ENCODE measurements at regions not wholly inside any gene's neighbourhood (a gene's known extent, or its start where the extent isn't known, plus 50 kb on each side); places are given as distances from the start of the nearest gene placed in this dataset.

DNA sequence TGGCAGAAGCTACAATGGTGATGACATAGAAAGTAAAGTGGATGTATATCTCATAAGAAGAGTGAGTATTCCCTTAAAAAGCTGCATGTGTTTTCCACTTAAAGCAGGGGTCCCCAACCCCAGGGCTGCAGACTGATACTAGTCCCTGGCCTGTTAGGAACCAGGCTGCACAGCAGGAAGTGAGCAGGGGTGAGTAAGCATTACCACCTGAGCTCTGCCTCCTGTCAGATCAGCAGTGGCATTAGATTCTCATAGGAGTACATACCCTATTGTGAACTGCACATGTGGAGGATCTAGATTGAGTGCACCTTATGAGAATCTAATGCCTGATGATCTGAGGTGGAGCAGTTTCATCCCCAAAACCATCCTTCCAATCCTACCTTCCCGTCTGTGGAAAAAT, 126.1 kb upstream of the CMC1 start:
- no peaks in the 10 kb centered on the region for H3K4me1 ChIP-seq (ENCODE audit: control insufficient read depth in 1 of 2, insufficient read depth in 2 of 2, low read length in 2 of 2)
- no peaks in the 10 kb centered on the region for H3K79me2 ChIP-seq (ENCODE audit: insufficient read depth, low read length)
- no peaks in the 10 kb centered on the region for H4K20me1 ChIP-seq (ENCODE audit: insufficient read depth)
- no peak overlapping the region for H3K9ac ChIP-seq (ENCODE audit: low read length)
- TF ChIP-seq ELF1 (IDR thresholded peaks at IDR 0.05; ENCODE audit: borderline replicate concordance, low read depth): no peak
- TF ChIP-seq YY1 (IDR thresholded peaks at IDR 0.05; ENCODE audit: extremely low read depth, insufficient replicate concordance, low read depth, low read length): no peak
- TF ChIP-seq EZH2 (IDR thresholded peaks at IDR 0.05): no peak
- TF ChIP-seq FOSL1 (IDR thresholded peaks at IDR 0.05; ENCODE audit: low read depth): no peak
- TF ChIP-seq, protein P1, sequence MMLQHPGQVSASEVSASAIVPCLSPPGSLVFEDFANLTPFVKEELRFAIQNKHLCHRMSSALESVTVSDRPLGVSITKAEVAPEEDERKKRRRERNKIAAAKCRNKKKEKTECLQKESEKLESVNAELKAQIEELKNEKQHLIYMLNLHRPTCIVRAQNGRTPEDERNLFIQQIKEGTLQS (IDR thresholded peaks at IDR 0.05): no peak
- TF ChIP-seq, protein P2, sequence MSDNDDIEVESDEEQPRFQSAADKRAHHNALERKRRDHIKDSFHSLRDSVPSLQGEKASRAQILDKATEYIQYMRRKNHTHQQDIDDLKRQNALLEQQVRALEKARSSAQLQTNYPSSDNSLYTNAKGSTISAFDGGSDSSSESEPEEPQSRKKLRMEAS (IDR thresholded peaks at IDR 0.05): no peak
- H3K4me2 ChIP-seq (ENCODE audit: low read length): no peak overlapping the region
- DNase-seq (ENCODE audit: low read depth, low spot score) (no peak), ATAC-seq (no peak)
- H3K9me2 ChIP-seq (ENCODE audit: insufficient read depth): no peaks in the 10 kb centered on the region
- POLR2A ChIA-PET: no interaction called here
- no peak overlapping the region for H2AFZ ChIP-seq (ENCODE audit: low read depth, low read length, poor library complexity, severe bottlenecking)
- intact Hi-C loops (cut with micrococcal nuclease): no loop called here
- H3K9me3 ChIP-seq (ENCODE audit: control insufficient read depth in 1 of 2, insufficient read depth in 1 of 2, low read depth in 1 of 2, low read length in 2 of 2): no peaks in the 10 kb centered on the region
- CTCF ChIA-PET: no interaction called here
- H3K36me3 ChIP-seq (ENCODE audit: control insufficient read depth in 1 of 2, insufficient read depth in 2 of 2, low read length in 2 of 2): no peaks in the 10 kb centered on the region
- BruUV-seq (replicated peaks): no TSS peak
- no peak overlapping the region for H3K27ac ChIP-seq (ENCODE audit: low read depth, low read length)
- H3K4me3 ChIP-seq (replicated peaks in 1 of 2; ENCODE audit: low read depth in 1 of 2, low read length in 2 of 2): no peak overlapping the region
- H3K27me3 ChIP-seq (ENCODE audit: insufficient read depth, low read length): no peaks in the 10 kb centered on the region
- RAD21 ChIA-PET (ENCODE audit: low non-redundant PET in 1 of 2, low total read pairs in 2 of 2, uncharacterized antibody in 2 of 2, unreplicated experiment in 2 of 2): no interaction called here

DNA sequence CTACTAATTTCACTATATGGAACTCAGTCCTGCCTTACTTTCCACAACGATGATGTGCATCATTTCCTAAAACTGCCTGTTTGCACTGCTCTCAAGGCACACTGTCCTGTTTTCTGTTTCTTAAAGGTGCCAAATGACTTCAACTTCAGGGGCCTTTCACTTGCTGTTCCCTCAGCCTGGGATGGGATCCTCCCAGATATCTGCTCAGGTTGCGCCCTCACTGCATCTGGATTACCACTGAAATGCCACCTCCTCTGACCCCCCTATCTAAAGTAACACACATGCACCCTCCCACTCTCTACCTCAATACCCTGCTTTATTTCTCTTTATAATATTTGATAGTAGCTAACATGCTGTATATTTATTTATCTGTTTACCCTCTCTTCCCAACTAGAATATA, 123.8 kb upstream of the CMC1 start:
- H3K27ac ChIP-seq (ENCODE audit: low read depth, low read length): no peak overlapping the region
- no peak overlapping the region for H3K4me3 ChIP-seq (replicated peaks in 1 of 2; ENCODE audit: low read depth in 1 of 2, low read length in 2 of 2)
- ATAC-seq: no peak
- no TSS peak for BruUV-seq (replicated peaks)
- no peaks in the 10 kb centered on the region for H3K79me2 ChIP-seq (ENCODE audit: insufficient read depth, low read length)
- H3K9me2 ChIP-seq (ENCODE audit: insufficient read depth): no peaks in the 10 kb centered on the region
- ChIA-PET RAD21 (ENCODE audit: low non-redundant PET in 1 of 2, low total read pairs in 2 of 2, uncharacterized antibody in 2 of 2, unreplicated experiment in 2 of 2) (no interaction called here), CTCF (no interaction called here), POLR2A (no interaction called here)
- H3K9ac ChIP-seq (ENCODE audit: low read length): no peak overlapping the region
- no peaks in the 10 kb centered on the region for H3K9me3 ChIP-seq (ENCODE audit: control insufficient read depth in 1 of 2, insufficient read depth in 1 of 2, low read depth in 1 of 2, low read length in 2 of 2)
- no peaks in the 10 kb centered on the region for H3K36me3 ChIP-seq (ENCODE audit: control insufficient read depth in 1 of 2, insufficient read depth in 2 of 2, low read length in 2 of 2)
- H3K27me3 ChIP-seq (ENCODE audit: insufficient read depth, low read length): no peaks in the 10 kb centered on the region
- no peaks in the 10 kb centered on the region for H3K4me1 ChIP-seq (ENCODE audit: control insufficient read depth in 1 of 2, insufficient read depth in 2 of 2, low read length in 2 of 2)
- H4K20me1 ChIP-seq (ENCODE audit: insufficient read depth): no peaks in the 10 kb centered on the region
- H3K4me2 ChIP-seq (ENCODE audit: low read length): no peak overlapping the region
- intact Hi-C loops (cut with micrococcal nuclease): no loop called here
- TF ChIP-seq ZFX (IDR thresholded peaks at IDR 0.05) (no peak), POLR2A (IDR thresholded peaks at IDR 0.05; ENCODE audit: borderline replicate concordance, extremely low read depth, insufficient read depth, insufficient read length) (no peak), SRF (IDR thresholded peaks at IDR 0.05; ENCODE audit: low read depth) (no peak), POLR2AphosphoS5 (IDR thresholded peaks at IDR 0.05; ENCODE audit: low read depth, low read length) (no peak), CEBPB (IDR thresholded peaks at IDR 0.05; ENCODE audit: low read depth) (no peak), SIN3A (IDR thresholded peaks at IDR 0.05; ENCODE audit: low read depth) (no peak), JUND (IDR thresholded peaks at IDR 0.05) (no peak), CBX3 (IDR thresholded peaks at IDR 0.05; ENCODE audit: low read depth) (no peak), EZH2 (IDR thresholded peaks at IDR 0.05) (no peak), TCF7L2 (IDR thresholded peaks at IDR 0.05; ENCODE audit: borderline replicate concordance, extremely low read depth, insufficient read depth, insufficient read length) (no peak), EGR1 (IDR thresholded peaks at IDR 0.05; ENCODE audit: low read depth) (no peak), ZNF274 (IDR thresholded peaks at IDR 0.05; ENCODE audit: low read depth, low read length) (no peak)
- TF ChIP-seq, protein P3, sequence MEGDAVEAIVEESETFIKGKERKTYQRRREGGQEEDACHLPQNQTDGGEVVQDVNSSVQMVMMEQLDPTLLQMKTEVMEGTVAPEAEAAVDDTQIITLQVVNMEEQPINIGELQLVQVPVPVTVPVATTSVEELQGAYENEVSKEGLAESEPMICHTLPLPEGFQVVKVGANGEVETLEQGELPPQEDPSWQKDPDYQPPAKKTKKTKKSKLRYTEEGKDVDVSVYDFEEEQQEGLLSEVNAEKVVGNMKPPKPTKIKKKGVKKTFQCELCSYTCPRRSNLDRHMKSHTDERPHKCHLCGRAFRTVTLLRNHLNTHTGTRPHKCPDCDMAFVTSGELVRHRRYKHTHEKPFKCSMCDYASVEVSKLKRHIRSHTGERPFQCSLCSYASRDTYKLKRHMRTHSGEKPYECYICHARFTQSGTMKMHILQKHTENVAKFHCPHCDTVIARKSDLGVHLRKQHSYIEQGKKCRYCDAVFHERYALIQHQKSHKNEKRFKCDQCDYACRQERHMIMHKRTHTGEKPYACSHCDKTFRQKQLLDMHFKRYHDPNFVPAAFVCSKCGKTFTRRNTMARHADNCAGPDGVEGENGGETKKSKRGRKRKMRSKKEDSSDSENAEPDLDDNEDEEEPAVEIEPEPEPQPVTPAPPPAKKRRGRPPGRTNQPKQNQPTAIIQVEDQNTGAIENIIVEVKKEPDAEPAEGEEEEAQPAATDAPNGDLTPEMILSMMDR (IDR thresholded peaks at IDR 0.05 in 2 of 3, conservative IDR thresholded peaks at IDR 0.05 in 1 of 3; ENCODE audit: borderline replicate concordance in 1 of 3, insufficient read depth in 1 of 3, low read depth in 2 of 3, low read length in 2 of 3): no peak
- TF ChIP-seq, protein P4, sequence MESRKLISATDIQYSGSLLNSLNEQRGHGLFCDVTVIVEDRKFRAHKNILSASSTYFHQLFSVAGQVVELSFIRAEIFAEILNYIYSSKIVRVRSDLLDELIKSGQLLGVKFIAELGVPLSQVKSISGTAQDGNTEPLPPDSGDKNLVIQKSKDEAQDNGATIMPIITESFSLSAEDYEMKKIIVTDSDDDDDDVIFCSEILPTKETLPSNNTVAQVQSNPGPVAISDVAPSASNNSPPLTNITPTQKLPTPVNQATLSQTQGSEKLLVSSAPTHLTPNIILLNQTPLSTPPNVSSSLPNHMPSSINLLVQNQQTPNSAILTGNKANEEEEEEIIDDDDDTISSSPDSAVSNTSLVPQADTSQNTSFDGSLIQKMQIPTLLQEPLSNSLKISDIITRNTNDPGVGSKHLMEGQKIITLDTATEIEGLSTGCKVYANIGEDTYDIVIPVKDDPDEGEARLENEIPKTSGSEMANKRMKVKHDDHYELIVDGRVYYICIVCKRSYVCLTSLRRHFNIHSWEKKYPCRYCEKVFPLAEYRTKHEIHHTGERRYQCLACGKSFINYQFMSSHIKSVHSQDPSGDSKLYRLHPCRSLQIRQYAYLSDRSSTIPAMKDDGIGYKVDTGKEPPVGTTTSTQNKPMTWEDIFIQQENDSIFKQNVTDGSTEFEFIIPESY (IDR thresholded peaks at IDR 0.05; ENCODE audit: extremely low read depth, insufficient replicate concordance, low read length): no peak
- TF ChIP-seq, protein P2 (IDR thresholded peaks at IDR 0.05): no peak
- no peak overlapping the region for H2AFZ ChIP-seq (ENCODE audit: low read depth, low read length, poor library complexity, severe bottlenecking)
- no peak for DNase-seq (ENCODE audit: low read depth, low spot score)
